Liver (tissue), 3 donors: ENCODE measurements at regions not wholly inside any gene's neighbourhood (a gene's known extent, or its start where the extent isn't known, plus 50 kb on each side); places are given as distances from the start of the nearest gene placed in this dataset.

Experiments
- FOXA1 ChIP-seq: IDR thresholded peaks from 2 replicates; pipeline ENCODE4 v1.6.1; 2016; ENCODE audit warnings: antibody characterized with exemption
- GABPA ChIP-seq, 2 donors: IDR thresholded peaks in 1 of 2; conservative IDR thresholded peaks in 1 of 2; 2 replicates each; pipeline ENCODE4 v1.6.1; 2016; ENCODE audit warnings: antibody characterized with exemption in 2 of 2, mild to moderate bottlenecking in 1 of 2, moderate library complexity in 1 of 2
- JUND ChIP-seq, 2 donors: IDR thresholded peaks; 2 replicates each; pipeline ENCODE4 v1.6.1; 2016; ENCODE audit warnings: antibody characterized with exemption in 2 of 2
- RAD21 ChIP-seq, 2 donors: IDR thresholded peaks; 2 replicates each; pipeline ENCODE4 v1.6.1; 2016; ENCODE audit warnings: antibody characterized with exemption in 2 of 2, mild to moderate bottlenecking in 2 of 2
- SP1 ChIP-seq: IDR thresholded peaks from 2 replicates; pipeline ENCODE4 v1.6.1; 2018; ENCODE audit warnings: antibody characterized with exemption, mild to moderate bottlenecking
- TAF1 ChIP-seq: conservative IDR thresholded peaks from 2 replicates; pipeline ENCODE4 v1.6.1; 2016; ENCODE audit warnings: antibody characterized with exemption, mild to moderate bottlenecking
- YY1 ChIP-seq: IDR thresholded peaks from 2 replicates; pipeline ENCODE4 v1.6.1; 2016; ENCODE audit warnings: antibody characterized with exemption, mild to moderate bottlenecking
- TF ChIP-seq, protein P1 (sequence below): fragments of 150-350 bp; IDR thresholded peaks from 2 replicates; pipeline ENCODE4 v1.5.1; 2017; ENCODE audit warnings: improper control_type of control experiment, low read depth, low read length; ENCODE audit not compliant: missing input control
- TF ChIP-seq, protein P2 (sequence below): IDR thresholded peaks from 2 replicates; pipeline ENCODE4 v1.6.1; 2016; ENCODE audit warnings: antibody characterized with exemption, mild to moderate bottlenecking
- TF ChIP-seq, protein P3 (sequence below): IDR thresholded peaks from 2 replicates; pipeline ENCODE4 v1.6.1; 2016; ENCODE audit warnings: antibody characterized with exemption
- TF ChIP-seq, protein P4 (sequence below): IDR thresholded peaks from 2 replicates; pipeline ENCODE4 v1.6.1; 2016; ENCODE audit warnings: antibody characterized with exemption
- donor health status: healthy.
- donor health status: healthy.

DNA sequence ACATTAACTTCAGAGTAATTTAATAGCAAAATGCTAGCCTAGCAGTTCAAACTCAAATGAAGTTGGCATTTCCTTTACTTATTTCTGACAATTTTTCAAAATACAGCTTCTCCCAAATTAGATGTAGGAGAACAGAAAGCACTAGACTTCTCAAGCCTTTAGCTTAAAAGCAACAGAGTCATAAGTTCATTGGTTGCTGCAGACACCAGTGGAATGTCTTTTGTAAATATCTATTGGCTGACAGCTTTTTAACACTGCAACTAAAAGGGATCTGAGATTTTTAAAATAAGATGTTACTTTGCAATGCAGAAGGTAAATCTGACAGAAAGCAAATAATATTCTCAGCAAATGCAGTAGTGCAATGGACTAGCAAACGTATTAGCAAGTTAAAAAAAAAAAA is 259.3 kb downstream of the TBL1XR1 start:
- TF ChIP-seq, protein P1, sequence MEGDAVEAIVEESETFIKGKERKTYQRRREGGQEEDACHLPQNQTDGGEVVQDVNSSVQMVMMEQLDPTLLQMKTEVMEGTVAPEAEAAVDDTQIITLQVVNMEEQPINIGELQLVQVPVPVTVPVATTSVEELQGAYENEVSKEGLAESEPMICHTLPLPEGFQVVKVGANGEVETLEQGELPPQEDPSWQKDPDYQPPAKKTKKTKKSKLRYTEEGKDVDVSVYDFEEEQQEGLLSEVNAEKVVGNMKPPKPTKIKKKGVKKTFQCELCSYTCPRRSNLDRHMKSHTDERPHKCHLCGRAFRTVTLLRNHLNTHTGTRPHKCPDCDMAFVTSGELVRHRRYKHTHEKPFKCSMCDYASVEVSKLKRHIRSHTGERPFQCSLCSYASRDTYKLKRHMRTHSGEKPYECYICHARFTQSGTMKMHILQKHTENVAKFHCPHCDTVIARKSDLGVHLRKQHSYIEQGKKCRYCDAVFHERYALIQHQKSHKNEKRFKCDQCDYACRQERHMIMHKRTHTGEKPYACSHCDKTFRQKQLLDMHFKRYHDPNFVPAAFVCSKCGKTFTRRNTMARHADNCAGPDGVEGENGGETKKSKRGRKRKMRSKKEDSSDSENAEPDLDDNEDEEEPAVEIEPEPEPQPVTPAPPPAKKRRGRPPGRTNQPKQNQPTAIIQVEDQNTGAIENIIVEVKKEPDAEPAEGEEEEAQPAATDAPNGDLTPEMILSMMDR: no peak
- TF ChIP-seq, protein P2, sequence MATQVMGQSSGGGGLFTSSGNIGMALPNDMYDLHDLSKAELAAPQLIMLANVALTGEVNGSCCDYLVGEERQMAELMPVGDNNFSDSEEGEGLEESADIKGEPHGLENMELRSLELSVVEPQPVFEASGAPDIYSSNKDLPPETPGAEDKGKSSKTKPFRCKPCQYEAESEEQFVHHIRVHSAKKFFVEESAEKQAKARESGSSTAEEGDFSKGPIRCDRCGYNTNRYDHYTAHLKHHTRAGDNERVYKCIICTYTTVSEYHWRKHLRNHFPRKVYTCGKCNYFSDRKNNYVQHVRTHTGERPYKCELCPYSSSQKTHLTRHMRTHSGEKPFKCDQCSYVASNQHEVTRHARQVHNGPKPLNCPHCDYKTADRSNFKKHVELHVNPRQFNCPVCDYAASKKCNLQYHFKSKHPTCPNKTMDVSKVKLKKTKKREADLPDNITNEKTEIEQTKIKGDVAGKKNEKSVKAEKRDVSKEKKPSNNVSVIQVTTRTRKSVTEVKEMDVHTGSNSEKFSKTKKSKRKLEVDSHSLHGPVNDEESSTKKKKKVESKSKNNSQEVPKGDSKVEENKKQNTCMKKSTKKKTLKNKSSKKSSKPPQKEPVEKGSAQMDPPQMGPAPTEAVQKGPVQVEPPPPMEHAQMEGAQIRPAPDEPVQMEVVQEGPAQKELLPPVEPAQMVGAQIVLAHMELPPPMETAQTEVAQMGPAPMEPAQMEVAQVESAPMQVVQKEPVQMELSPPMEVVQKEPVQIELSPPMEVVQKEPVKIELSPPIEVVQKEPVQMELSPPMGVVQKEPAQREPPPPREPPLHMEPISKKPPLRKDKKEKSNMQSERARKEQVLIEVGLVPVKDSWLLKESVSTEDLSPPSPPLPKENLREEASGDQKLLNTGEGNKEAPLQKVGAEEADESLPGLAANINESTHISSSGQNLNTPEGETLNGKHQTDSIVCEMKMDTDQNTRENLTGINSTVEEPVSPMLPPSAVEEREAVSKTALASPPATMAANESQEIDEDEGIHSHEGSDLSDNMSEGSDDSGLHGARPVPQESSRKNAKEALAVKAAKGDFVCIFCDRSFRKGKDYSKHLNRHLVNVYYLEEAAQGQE: no peak
- TF ChIP-seq, protein P3, sequence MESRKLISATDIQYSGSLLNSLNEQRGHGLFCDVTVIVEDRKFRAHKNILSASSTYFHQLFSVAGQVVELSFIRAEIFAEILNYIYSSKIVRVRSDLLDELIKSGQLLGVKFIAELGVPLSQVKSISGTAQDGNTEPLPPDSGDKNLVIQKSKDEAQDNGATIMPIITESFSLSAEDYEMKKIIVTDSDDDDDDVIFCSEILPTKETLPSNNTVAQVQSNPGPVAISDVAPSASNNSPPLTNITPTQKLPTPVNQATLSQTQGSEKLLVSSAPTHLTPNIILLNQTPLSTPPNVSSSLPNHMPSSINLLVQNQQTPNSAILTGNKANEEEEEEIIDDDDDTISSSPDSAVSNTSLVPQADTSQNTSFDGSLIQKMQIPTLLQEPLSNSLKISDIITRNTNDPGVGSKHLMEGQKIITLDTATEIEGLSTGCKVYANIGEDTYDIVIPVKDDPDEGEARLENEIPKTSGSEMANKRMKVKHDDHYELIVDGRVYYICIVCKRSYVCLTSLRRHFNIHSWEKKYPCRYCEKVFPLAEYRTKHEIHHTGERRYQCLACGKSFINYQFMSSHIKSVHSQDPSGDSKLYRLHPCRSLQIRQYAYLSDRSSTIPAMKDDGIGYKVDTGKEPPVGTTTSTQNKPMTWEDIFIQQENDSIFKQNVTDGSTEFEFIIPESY: no peak
- no peak for TF ChIP-seq RAD21 (IDR thresholded peaks at IDR 0.05)
- TF ChIP-seq FOXA1: no peak
- TF ChIP-seq, protein P4, sequence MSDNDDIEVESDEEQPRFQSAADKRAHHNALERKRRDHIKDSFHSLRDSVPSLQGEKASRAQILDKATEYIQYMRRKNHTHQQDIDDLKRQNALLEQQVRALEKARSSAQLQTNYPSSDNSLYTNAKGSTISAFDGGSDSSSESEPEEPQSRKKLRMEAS: no peak
- no peak for TF ChIP-seq SP1
- TF ChIP-seq YY1: no peak
- TF ChIP-seq JUND (IDR thresholded peaks at IDR 0.05): no peak
- TF ChIP-seq TAF1: no peak
- no peak for TF ChIP-seq GABPA (IDR thresholded peaks at IDR 0.05 in 1 of 2, conservative IDR thresholded peaks at IDR 0.05 in 1 of 2)
